HG02885 (cell line): ENCODE measurements at regions not wholly inside any gene's neighbourhood (a gene's known extent, or its start where the extent isn't known, plus 50 kb on each side); places are given as distances from the start of the nearest gene placed in this dataset.
"Not testable (repeated sequence)": the region's sequence is repeated elsewhere in the genome, so short reads cannot be mapped to it uniquely, and the experiment has no call there.

Source experiments
- ATAC-seq: cut with Tn5 transposase; IDR thresholded peaks from one replicate; pipeline ENCODE4 v1.9.1; 2021; ENCODE audit warnings: mild to moderate bottlenecking; ENCODE audit not compliant: unreplicated experiment, poor library complexity

- no peak for ATAC-seq
Measured at GRCh38 chr4:141447761-141448160, 188.6 kb upstream of the IL15 start.

- ATAC-seq: no peak
Measured at GRCh38 chr4:141448490-141448889, 187.9 kb upstream of the IL15 start.

GRCh38 chr4:141449927-141450326 lies 186.5 kb upstream of the IL15 start:
- ATAC-seq: no peak

- ATAC-seq: no peak
Measured at GRCh38 chr4:141455651-141456050, 180.7 kb upstream of the IL15 start.

- ATAC-seq: no peak
Measured at GRCh38 chr4:141457653-141458052, 178.7 kb upstream of the IL15 start.

- no peak for ATAC-seq
Measured at GRCh38 chr4:141458501-141458900, 177.9 kb upstream of the IL15 start.

GRCh38 chr4:141459020-141459419 lies 177.4 kb upstream of the IL15 start:
- ATAC-seq: no peak

GRCh38 chr4:141462361-141462760 lies 174.0 kb upstream of the IL15 start:
- ATAC-seq: no peak

GRCh38 chr4:141463678-141464077 lies 172.7 kb upstream of the IL15 start:
- ATAC-seq: no peak

GRCh38 chr4:141464366-141464765 lies 172.0 kb upstream of the IL15 start:
- ATAC-seq: no peak

- no peak for ATAC-seq
Measured at GRCh38 chr4:141465171-141465570, 171.2 kb upstream of the IL15 start.

GRCh38 chr4:141467225-141467624 lies 169.2 kb upstream of the IL15 start:
- ATAC-seq: no peak

- ATAC-seq: no peak
Measured at GRCh38 chr4:141469392-141469791, 167.0 kb upstream of the IL15 start.

GRCh38 chr4:141473026-141473540 lies 163.3 kb upstream of the IL15 start:
- no peak for ATAC-seq

GRCh38 chr4:141473952-141474351 lies 162.4 kb upstream of the IL15 start:
- no peak for ATAC-seq

GRCh38 chr4:141480950-141481349 lies 155.4 kb upstream of the IL15 start:
- ATAC-seq: no peak

GRCh38 chr4:141484298-141484697 lies 152.1 kb upstream of the IL15 start:
- ATAC-seq: not testable (repeated sequence)

GRCh38 chr4:141486375-141486997 lies 149.9 kb upstream of the IL15 start:
- no peak for ATAC-seq

- peak; percentile 95 for ATAC-seq
Measured at GRCh38 chr4:141497627-141498026, 138.8 kb upstream of the IL15 start.

- no peak for ATAC-seq
Measured at GRCh38 chr4:141499261-141499853, 137.0 kb upstream of the IL15 start.

- no peak for ATAC-seq
Measured at GRCh38 chr4:141501395-141501794, 135.0 kb upstream of the IL15 start.

- no peak for ATAC-seq
Measured at GRCh38 chr4:141501931-141502330, 134.5 kb upstream of the IL15 start.
